ENCODE measurements at regions not wholly inside any gene's neighbourhood (a gene's known extent, or its start where the extent isn't known, plus 50 kb on each side); places are given as distances from the start of the nearest gene placed in this dataset.

- H3K4me3 ChIP-seq (ENCODE audit: low read length in 2 of 2): no peak overlapping the region
- no peaks in the 10 kb centered on the region for H3K9me3 ChIP-seq (ENCODE audit: control insufficient read depth in 2 of 2, insufficient read depth in 1 of 2, low read length in 1 of 2)
- no peaks in the 10 kb centered on the region for H3K27me3 ChIP-seq (ENCODE audit: control insufficient read depth in 2 of 2, insufficient read depth in 1 of 2, low read length in 1 of 2)
- 89% methylated on average over 2 of the region's 2 CpGs for WGBS
- no peak for DNase-seq (ENCODE audit: low read depth in 6 of 9, low spot score in 9 of 9)
- no peaks in the 10 kb centered on the region for H3K36me3 ChIP-seq (ENCODE audit: control insufficient read depth in 2 of 2, insufficient read depth in 2 of 2, low read length in 1 of 2)
- H3K27ac ChIP-seq (ENCODE audit: low read depth in 1 of 2, low read length in 1 of 2): no peak overlapping the region
- no peaks in the 10 kb centered on the region for H3K4me1 ChIP-seq (ENCODE audit: control insufficient read depth in 2 of 2, insufficient read depth in 2 of 2, low read length in 2 of 2)
Observed at GRCh38 chr10:63761243-63761642, 240.0 kb downstream of the REEP3 start.

- H3K27me3 ChIP-seq (ENCODE audit: control insufficient read depth in 2 of 2, insufficient read depth in 1 of 2, low read length in 1 of 2): no peaks in the 10 kb centered on the region
- H3K27ac ChIP-seq (ENCODE audit: low read depth in 1 of 2, low read length in 1 of 2): no peak overlapping the region
- 88% methylated on average over 2 of the region's 2 CpGs for WGBS
- H3K36me3 ChIP-seq (ENCODE audit: control insufficient read depth in 2 of 2, insufficient read depth in 2 of 2, low read length in 1 of 2): no peaks in the 10 kb centered on the region
- H3K4me3 ChIP-seq (ENCODE audit: low read length in 2 of 2): no peak overlapping the region
- H3K4me1 ChIP-seq (ENCODE audit: control insufficient read depth in 2 of 2, insufficient read depth in 2 of 2, low read length in 2 of 2): no peaks in the 10 kb centered on the region
- no peak for DNase-seq (ENCODE audit: low read depth in 6 of 9, low spot score in 9 of 9)
- H3K9me3 ChIP-seq (ENCODE audit: control insufficient read depth in 2 of 2, insufficient read depth in 1 of 2, low read length in 1 of 2): no peaks in the 10 kb centered on the region
Observed at GRCh38 chr10:63763744-63764143, 242.5 kb downstream of the REEP3 start.

- H3K4me3 ChIP-seq (ENCODE audit: low read length in 2 of 2): no peak overlapping the region
- no peaks in the 10 kb centered on the region for H3K9me3 ChIP-seq (ENCODE audit: control insufficient read depth in 2 of 2, insufficient read depth in 1 of 2, low read length in 1 of 2)
- DNase-seq (ENCODE audit: low read depth in 6 of 9, low spot score in 9 of 9): no peak
- WGBS: 100% methylated on average over 1 of the region's 1 CpG
- no peaks in the 10 kb centered on the region for H3K4me1 ChIP-seq (ENCODE audit: control insufficient read depth in 2 of 2, insufficient read depth in 2 of 2, low read length in 2 of 2)
- no peaks in the 10 kb centered on the region for H3K36me3 ChIP-seq (ENCODE audit: control insufficient read depth in 2 of 2, insufficient read depth in 2 of 2, low read length in 1 of 2)
- no peaks in the 10 kb centered on the region for H3K27me3 ChIP-seq (ENCODE audit: control insufficient read depth in 2 of 2, insufficient read depth in 1 of 2, low read length in 1 of 2)
- no peak overlapping the region for H3K27ac ChIP-seq (ENCODE audit: low read depth in 1 of 2, low read length in 1 of 2)
Observed at GRCh38 chr10:63765126-63765525, 243.9 kb downstream of the REEP3 start.

GRCh38 chr10:63766745-63767137, 245.5 kb downstream of the REEP3 start:
- Histone ChIP-seq H3K4me1 (ENCODE audit: control insufficient read depth in 2 of 2, insufficient read depth in 2 of 2, low read length in 2 of 2) (no peaks in the 10 kb centered on the region), H3K36me3 (ENCODE audit: control insufficient read depth in 2 of 2, insufficient read depth in 2 of 2, low read length in 1 of 2) (no peaks in the 10 kb centered on the region), H3K4me3 (ENCODE audit: low read length in 2 of 2) (no peak overlapping the region), H3K27ac (ENCODE audit: low read depth in 1 of 2, low read length in 1 of 2) (no peak overlapping the region), H3K27me3 (ENCODE audit: control insufficient read depth in 2 of 2, insufficient read depth in 1 of 2, low read length in 1 of 2) (peaks cover 0 to 2% of the 10 kb centered on the region in 2 donors), H3K9me3 (ENCODE audit: control insufficient read depth in 2 of 2, insufficient read depth in 1 of 2, low read length in 1 of 2) (no peaks in the 10 kb centered on the region)
- WGBS: 84% methylated on average over 2 of the region's 2 CpGs
- DNase-seq (ENCODE audit: low read depth in 6 of 9, low spot score in 9 of 9): no peak

- Histone ChIP-seq H3K27me3 (ENCODE audit: control insufficient read depth in 2 of 2, insufficient read depth in 1 of 2, low read length in 1 of 2) (peaks cover 0 to 2% of the 10 kb centered on the region in 2 donors), H3K9me3 (ENCODE audit: control insufficient read depth in 2 of 2, insufficient read depth in 1 of 2, low read length in 1 of 2) (no peaks in the 10 kb centered on the region), H3K4me1 (ENCODE audit: control insufficient read depth in 2 of 2, insufficient read depth in 2 of 2, low read length in 2 of 2) (no peaks in the 10 kb centered on the region), H3K4me3 (ENCODE audit: low read length in 2 of 2) (no peak overlapping the region), H3K27ac (ENCODE audit: low read depth in 1 of 2, low read length in 1 of 2) (no peak overlapping the region), H3K36me3 (ENCODE audit: control insufficient read depth in 2 of 2, insufficient read depth in 2 of 2, low read length in 1 of 2) (no peaks in the 10 kb centered on the region)
- DNase-seq (ENCODE audit: low read depth in 6 of 9, low spot score in 9 of 9): no peak
- 87% methylated on average over 4 of the region's 4 CpGs for WGBS
Observed at GRCh38 chr10:63767138-63767801, 246.1 kb downstream of the REEP3 start.

- DNase-seq (ENCODE audit: low read depth in 6 of 9, low spot score in 9 of 9): no peak
- Histone ChIP-seq H3K27me3 (ENCODE audit: control insufficient read depth in 2 of 2, insufficient read depth in 1 of 2, low read length in 1 of 2) (peaks cover 0 to 2% of the 10 kb centered on the region in 2 donors), H3K4me1 (ENCODE audit: control insufficient read depth in 2 of 2, insufficient read depth in 2 of 2, low read length in 2 of 2) (no peaks in the 10 kb centered on the region), H3K27ac (ENCODE audit: low read depth in 1 of 2, low read length in 1 of 2) (no peak overlapping the region), H3K4me3 (ENCODE audit: low read length in 2 of 2) (no peak overlapping the region), H3K9me3 (ENCODE audit: control insufficient read depth in 2 of 2, insufficient read depth in 1 of 2, low read length in 1 of 2) (no peaks in the 10 kb centered on the region), H3K36me3 (ENCODE audit: control insufficient read depth in 2 of 2, insufficient read depth in 2 of 2, low read length in 1 of 2) (no peaks in the 10 kb centered on the region)
Observed at GRCh38 chr10:63769367-63769766, 248.2 kb downstream of the REEP3 start.

GRCh38 chr10:63770523-63770922, 249.3 kb downstream of the REEP3 start:
- DNase-seq (ENCODE audit: low read depth in 6 of 9, low spot score in 9 of 9): no peak
- H3K9me3 ChIP-seq (ENCODE audit: control insufficient read depth in 2 of 2, insufficient read depth in 1 of 2, low read length in 1 of 2): no peaks in the 10 kb centered on the region
- no peaks in the 10 kb centered on the region for H3K4me1 ChIP-seq (ENCODE audit: control insufficient read depth in 2 of 2, insufficient read depth in 2 of 2, low read length in 2 of 2)
- H3K27me3 ChIP-seq (ENCODE audit: control insufficient read depth in 2 of 2, insufficient read depth in 1 of 2, low read length in 1 of 2): peaks cover 0 to 2% of the 10 kb centered on the region in 2 donors
- H3K4me3 ChIP-seq (ENCODE audit: low read length in 2 of 2): no peak overlapping the region
- H3K36me3 ChIP-seq (ENCODE audit: control insufficient read depth in 2 of 2, insufficient read depth in 2 of 2, low read length in 1 of 2): no peaks in the 10 kb centered on the region
- 90% methylated on average over 7 of the region's 7 CpGs for WGBS
- no peak overlapping the region for H3K27ac ChIP-seq (ENCODE audit: low read depth in 1 of 2, low read length in 1 of 2)

- Histone ChIP-seq H3K9me3 (ENCODE audit: control insufficient read depth in 2 of 2, insufficient read depth in 1 of 2, low read length in 1 of 2) (no peaks in the 10 kb centered on the region), H3K27me3 (ENCODE audit: control insufficient read depth in 2 of 2, insufficient read depth in 1 of 2, low read length in 1 of 2) (peaks cover 0 to 2% of the 10 kb centered on the region in 2 donors), H3K4me3 (ENCODE audit: low read length in 2 of 2) (no peak overlapping the region), H3K4me1 (ENCODE audit: control insufficient read depth in 2 of 2, insufficient read depth in 2 of 2, low read length in 2 of 2) (no peaks in the 10 kb centered on the region), H3K27ac (ENCODE audit: low read depth in 1 of 2, low read length in 1 of 2) (no peak overlapping the region), H3K36me3 (ENCODE audit: control insufficient read depth in 2 of 2, insufficient read depth in 2 of 2, low read length in 1 of 2) (no peaks in the 10 kb centered on the region)
- 91% methylated on average over 1 of the region's 1 CpG for WGBS
- no peak for DNase-seq (ENCODE audit: low read depth in 6 of 9, low spot score in 9 of 9)
Observed at GRCh38 chr10:63772491-63772890, 251.3 kb downstream of the REEP3 start.

GRCh38 chr10:63773106-63773505, 251.9 kb downstream of the REEP3 start:
- no peaks in the 10 kb centered on the region for H3K4me1 ChIP-seq (ENCODE audit: control insufficient read depth in 2 of 2, insufficient read depth in 2 of 2, low read length in 2 of 2)
- H3K4me3 ChIP-seq (ENCODE audit: low read length in 2 of 2): no peak overlapping the region
- no peak overlapping the region for H3K27ac ChIP-seq (ENCODE audit: low read depth in 1 of 2, low read length in 1 of 2)
- no peak for DNase-seq (ENCODE audit: low read depth in 6 of 9, low spot score in 9 of 9)
- H3K36me3 ChIP-seq (ENCODE audit: control insufficient read depth in 2 of 2, insufficient read depth in 2 of 2, low read length in 1 of 2): no peaks in the 10 kb centered on the region
- H3K9me3 ChIP-seq (ENCODE audit: control insufficient read depth in 2 of 2, insufficient read depth in 1 of 2, low read length in 1 of 2): no peaks in the 10 kb centered on the region
- 37% methylated on average over 1 of the region's 1 CpG for WGBS
- peaks cover 0 to 2% of the 10 kb centered on the region in 2 donors for H3K27me3 ChIP-seq (ENCODE audit: control insufficient read depth in 2 of 2, insufficient read depth in 1 of 2, low read length in 1 of 2)

Measured in thymus (tissue), 11 donors.